ENCODE measurements at regions not wholly inside any gene's neighbourhood (a gene's known extent, or its start where the extent isn't known, plus 50 kb on each side); places are given as distances from the start of the nearest gene placed in this dataset.

DNA sequence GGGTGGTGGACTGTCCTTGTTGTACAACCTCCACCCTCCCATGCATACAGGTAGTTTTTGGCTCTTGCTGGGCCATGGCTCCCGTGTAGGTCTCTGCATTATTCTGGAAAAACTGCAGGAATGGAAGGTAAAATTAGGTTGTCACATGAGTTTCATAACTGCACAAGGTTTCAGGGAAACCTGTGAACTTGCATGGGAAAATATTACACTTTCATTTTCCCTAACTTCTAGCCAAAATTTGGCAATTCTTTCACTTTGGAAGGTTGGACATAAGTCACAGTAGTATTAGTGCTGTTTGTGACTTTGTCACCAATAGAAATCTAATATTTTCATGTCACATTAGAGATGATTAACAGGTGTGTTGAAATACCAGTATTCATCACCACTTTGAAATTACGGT is 118.1 kb upstream of the MGAT5 start:
- no peak for TF ChIP-seq TOX (CRISPR knock-in tag; IDR thresholded peaks at IDR 0.05; ENCODE audit: borderline replicate concordance)
- TF ChIP-seq PPARA (CRISPR knock-in tag; IDR thresholded peaks at IDR 0.05; ENCODE audit: borderline replicate concordance): no peak
- no peak for TF ChIP-seq ZFP30 (CRISPR knock-in tag; IDR thresholded peaks at IDR 0.05)
- TF ChIP-seq RARB (CRISPR knock-in tag; IDR thresholded peaks at IDR 0.05): no peak
- TF ChIP-seq, protein P1, sequence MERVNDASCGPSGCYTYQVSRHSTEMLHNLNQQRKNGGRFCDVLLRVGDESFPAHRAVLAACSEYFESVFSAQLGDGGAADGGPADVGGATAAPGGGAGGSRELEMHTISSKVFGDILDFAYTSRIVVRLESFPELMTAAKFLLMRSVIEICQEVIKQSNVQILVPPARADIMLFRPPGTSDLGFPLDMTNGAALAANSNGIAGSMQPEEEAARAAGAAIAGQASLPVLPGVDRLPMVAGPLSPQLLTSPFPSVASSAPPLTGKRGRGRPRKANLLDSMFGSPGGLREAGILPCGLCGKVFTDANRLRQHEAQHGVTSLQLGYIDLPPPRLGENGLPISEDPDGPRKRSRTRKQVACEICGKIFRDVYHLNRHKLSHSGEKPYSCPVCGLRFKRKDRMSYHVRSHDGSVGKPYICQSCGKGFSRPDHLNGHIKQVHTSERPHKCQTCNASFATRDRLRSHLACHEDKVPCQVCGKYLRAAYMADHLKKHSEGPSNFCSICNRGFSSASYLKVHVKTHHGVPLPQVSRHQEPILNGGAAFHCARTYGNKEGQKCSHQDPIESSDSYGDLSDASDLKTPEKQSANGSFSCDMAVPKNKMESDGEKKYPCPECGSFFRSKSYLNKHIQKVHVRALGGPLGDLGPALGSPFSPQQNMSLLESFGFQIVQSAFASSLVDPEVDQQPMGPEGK (CRISPR knock-in tag; IDR thresholded peaks at IDR 0.05; ENCODE audit: borderline replicate concordance): no peak
- TF ChIP-seq, protein P2, sequence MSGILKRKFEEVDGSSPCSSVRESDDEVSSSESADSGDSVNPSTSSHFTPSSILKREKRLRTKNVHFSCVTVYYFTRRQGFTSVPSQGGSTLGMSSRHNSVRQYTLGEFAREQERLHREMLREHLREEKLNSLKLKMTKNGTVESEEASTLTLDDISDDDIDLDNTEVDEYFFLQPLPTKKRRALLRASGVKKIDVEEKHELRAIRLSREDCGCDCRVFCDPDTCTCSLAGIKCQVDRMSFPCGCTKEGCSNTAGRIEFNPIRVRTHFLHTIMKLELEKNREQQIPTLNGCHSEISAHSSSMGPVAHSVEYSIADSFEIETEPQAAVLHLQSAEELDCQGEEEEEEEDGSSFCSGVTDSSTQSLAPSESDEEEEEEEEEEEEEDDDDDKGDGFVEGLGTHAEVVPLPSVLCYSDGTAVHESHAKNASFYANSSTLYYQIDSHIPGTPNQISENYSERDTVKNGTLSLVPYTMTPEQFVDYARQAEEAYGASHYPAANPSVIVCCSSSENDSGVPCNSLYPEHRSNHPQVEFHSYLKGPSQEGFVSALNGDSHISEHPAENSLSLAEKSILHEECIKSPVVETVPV (CRISPR knock-in tag; IDR thresholded peaks at IDR 0.05): no peak
- no peak for TF ChIP-seq ZFP3 (CRISPR knock-in tag; IDR thresholded peaks at IDR 0.05)
- no peak for TF ChIP-seq CSDC2 (CRISPR knock-in tag; IDR thresholded peaks at IDR 0.05)

Data from SK-N-SH treated with all-trans-retinoic acid at 6 μM for 48 hours (cell line).